ENCODE measurements at regions not wholly inside any gene's neighbourhood (a gene's known extent, or its start where the extent isn't known, plus 50 kb on each side); places are given as distances from the start of the nearest gene placed in this dataset.

- no peak for FAIRE-seq
Observed at GRCh38 chr20:40265825-40266533, 423.1 kb downstream of the MAFB start.

- peak; percentile 58 for FAIRE-seq
Observed at GRCh38 chr20:40262219-40262618, 426.8 kb downstream of the MAFB start.

GRCh38 chr20:40258931-40259330 lies 430.1 kb downstream of the MAFB start:
- FAIRE-seq: no peak

GRCh38 chr20:40257763-40258162 lies 431.3 kb downstream of the MAFB start:
- no peak for FAIRE-seq

- no peak for FAIRE-seq
Observed at GRCh38 chr20:40255365-40255764, 433.7 kb downstream of the MAFB start.

- FAIRE-seq: no peak
Observed at GRCh38 chr20:40254023-40254772, 434.8 kb downstream of the MAFB start.

- peak; percentile 58 for FAIRE-seq
Observed at GRCh38 chr20:40251284-40251932, 437.6 kb downstream of the MAFB start.

- no peak for FAIRE-seq
Observed at GRCh38 chr20:40249805-40250204, 439.2 kb downstream of the MAFB start.

GRCh38 chr20:40245829-40246228 lies 443.2 kb downstream of the MAFB start:
- FAIRE-seq: no peak

- no peak for FAIRE-seq
Observed at GRCh38 chr20:40244286-40244685, 444.8 kb downstream of the MAFB start.

GRCh38 chr20:40241596-40242343 lies 447.3 kb downstream of the MAFB start:
- FAIRE-seq: no peak

- FAIRE-seq: no peak
Observed at GRCh38 chr20:40238511-40238910, 450.5 kb downstream of the MAFB start.

GRCh38 chr20:40234593-40234992 lies 454.4 kb downstream of the MAFB start:
- FAIRE-seq: no peak

- FAIRE-seq: no peak
Observed at GRCh38 chr20:40233406-40233805, 455.6 kb downstream of the MAFB start.

- no peak for FAIRE-seq
Observed at GRCh38 chr20:40232756-40233155, 456.3 kb downstream of the MAFB start.

GRCh38 chr20:40232273-40232672 lies 456.8 kb downstream of the MAFB start:
- no peak for FAIRE-seq

GRCh38 chr20:40230486-40230885 lies 458.6 kb downstream of the MAFB start:
- FAIRE-seq: no peak

GRCh38 chr20:40225596-40225995 lies 463.4 kb downstream of the MAFB start:
- FAIRE-seq: no peak

- FAIRE-seq: no peak
Observed at GRCh38 chr20:40223810-40224209, 465.2 kb downstream of the MAFB start.

- no peak for FAIRE-seq
Observed at GRCh38 chr20:40218971-40219370, 470.1 kb downstream of the MAFB start.

GRCh38 chr20:40218316-40218969 lies 470.6 kb downstream of the MAFB start:
- FAIRE-seq: no peak

GRCh38 chr20:40207655-40208054 lies 481.4 kb downstream of the MAFB start:
- FAIRE-seq: no peak

- no peak for FAIRE-seq
Observed at GRCh38 chr20:40205971-40206370, 483.1 kb downstream of the MAFB start.
